Mesodermal cell (in vitro differentiated cells): ENCODE measurements at regions not wholly inside any gene's neighbourhood (a gene's known extent, or its start where the extent isn't known, plus 50 kb on each side); places are given as distances from the start of the nearest gene placed in this dataset.
A peak's percentile ranks its signal among the peaks of the same experiment; 100 is the strongest.
"Not testable (repeated sequence)": the region's sequence is repeated elsewhere in the genome, so short reads cannot be mapped to it uniquely, and the experiment has no call there.

Source experiments
- H3K27ac ChIP-seq: 2 replicates; pipeline ENCODE4 v1.7.0; 2013; ENCODE audit warnings: mild to moderate bottlenecking, low read depth, low read length, moderate library complexity; ENCODE audit not compliant: severe bottlenecking
- H3K36me3 ChIP-seq: 2 replicates; pipeline ENCODE4 v1.7.1; 2013; ENCODE audit warnings: mild to moderate bottlenecking, low read length, moderate library complexity; ENCODE audit not compliant: control insufficient read depth, insufficient read depth
- H3K4me1 ChIP-seq: one replicate; pipeline ENCODE4 v1.7.1; 2013; ENCODE audit warnings: mild to moderate bottlenecking, low read length; ENCODE audit not compliant: insufficient read depth, control insufficient read depth, poor library complexity, severe bottlenecking
- H3K4me3 ChIP-seq: 2 replicates; pipeline ENCODE4 v1.7.0; 2013; ENCODE audit warnings: low read length, control low read depth, mild to moderate bottlenecking; ENCODE audit not compliant: insufficient read depth, poor library complexity, severe bottlenecking; ENCODE audit errors: extremely low read depth
- H3K9me3 ChIP-seq: 2 replicates; pipeline ENCODE4 v1.7.1; 2013; ENCODE audit warnings: mild to moderate bottlenecking, low read length, moderate library complexity; ENCODE audit not compliant: control insufficient read depth
- WGBS, 2 experiments: methylation state at CpG; one replicate each; pipeline ENCODE4 v1.1.5; 2013; ENCODE audit warnings: missing lambda C conversion rate in 2 of 2; ENCODE audit not compliant: insufficient coverage in 2 of 2; 5-methylcytosine and 5-hydroxymethylcytosine counted together

GRCh38 chr3:197459571-197459970, 96.2 kb downstream of the BDH1 start:
- not testable (repeated sequence) for H3K36me3 ChIP-seq, H3K4me3 ChIP-seq, H3K9me3 ChIP-seq, H3K27ac ChIP-seq
- 68 to 74% methylated on average over 16 of the region's 19 CpGs for WGBS, 2 experiments
- H3K4me1 ChIP-seq, result peaks cover 10% of the 10 kb centered on the region

DNA sequence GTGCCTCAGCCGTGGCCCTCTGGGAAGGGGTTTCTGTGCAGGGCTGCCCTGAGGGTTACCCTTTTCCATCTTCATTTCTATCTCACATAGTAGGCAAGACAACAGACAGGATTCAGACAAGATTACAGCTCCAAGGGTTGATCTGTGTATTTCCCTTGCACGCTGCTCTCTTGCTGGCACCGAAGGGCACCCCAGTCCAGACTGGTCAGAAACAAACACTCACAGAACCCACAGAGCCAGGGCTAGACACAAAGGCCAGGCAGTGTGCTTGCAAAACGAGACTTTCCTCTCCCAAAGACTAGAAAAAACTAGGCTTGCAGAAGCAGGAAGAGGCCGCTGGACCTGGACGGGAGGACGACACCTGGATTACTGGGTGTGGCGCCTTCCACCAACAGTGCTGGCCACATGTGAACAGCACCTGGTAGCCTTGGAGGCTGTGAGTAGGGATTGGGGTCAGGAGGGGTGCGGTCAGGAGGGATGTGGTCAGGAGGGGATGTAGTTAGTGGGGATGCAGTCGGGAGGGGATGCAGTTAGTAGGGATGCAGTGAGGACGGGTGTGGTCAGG, 96.8 kb downstream of the BDH1 start:
- H3K27ac ChIP-seq, result no peak overlapping the region
- no peaks in the 10 kb centered on the region for H3K36me3 ChIP-seq
- H3K9me3 ChIP-seq, result no peaks in the 10 kb centered on the region
- peaks cover 7% of the 10 kb centered on the region for H3K4me1 ChIP-seq
- H3K4me3 ChIP-seq, result no peak overlapping the region
- 95 to 97% methylated on average over 5 to 8 of the region's 11 CpGs for WGBS, 2 experiments

DNA sequence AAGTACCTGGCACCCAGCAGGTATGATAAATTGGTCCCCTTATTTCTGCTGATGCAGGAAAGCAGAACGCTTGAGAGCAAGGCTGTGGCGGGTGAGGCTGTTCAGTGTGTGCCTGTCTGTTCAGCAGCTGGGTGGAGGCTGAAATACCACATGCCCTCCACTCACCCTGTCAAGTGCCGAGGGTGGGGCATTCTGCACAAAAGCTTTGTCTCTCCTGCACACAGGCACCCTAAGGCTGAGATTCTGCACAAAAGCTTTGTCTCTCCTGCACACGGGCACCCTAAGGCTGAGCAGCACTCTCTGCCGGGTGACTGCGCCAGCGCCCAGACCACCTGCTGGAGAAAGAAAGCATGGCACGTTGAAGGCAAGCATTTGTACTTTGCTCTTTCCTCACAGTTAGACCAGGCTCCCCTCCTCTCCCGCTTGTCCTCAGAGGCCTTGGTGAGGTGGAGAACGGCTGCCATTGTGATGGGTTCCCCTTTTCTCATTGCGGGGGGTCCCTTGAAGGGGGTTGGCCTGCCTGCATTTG, 97.5 kb downstream of the BDH1 start:
- Histone ChIP-seq H3K4me3 (no peak overlapping the region), H3K4me1 (peaks cover 7% of the 10 kb centered on the region), H3K9me3 (no peaks in the 10 kb centered on the region), H3K27ac (no peak overlapping the region), H3K36me3 (no peaks in the 10 kb centered on the region)
- WGBS, 2 experiments, result 75 to 80% methylated on average over 8 of the region's 11 CpGs

- peak overlapping the region; percentile 62 for H3K27ac ChIP-seq
- 10 to 16% methylated on average over 39 to 43 of the region's 47 CpGs for WGBS, 2 experiments
These were observed 99.3 kb downstream of the BDH1 start for GRCh38 chr3:197456261-197457091.

DNA sequence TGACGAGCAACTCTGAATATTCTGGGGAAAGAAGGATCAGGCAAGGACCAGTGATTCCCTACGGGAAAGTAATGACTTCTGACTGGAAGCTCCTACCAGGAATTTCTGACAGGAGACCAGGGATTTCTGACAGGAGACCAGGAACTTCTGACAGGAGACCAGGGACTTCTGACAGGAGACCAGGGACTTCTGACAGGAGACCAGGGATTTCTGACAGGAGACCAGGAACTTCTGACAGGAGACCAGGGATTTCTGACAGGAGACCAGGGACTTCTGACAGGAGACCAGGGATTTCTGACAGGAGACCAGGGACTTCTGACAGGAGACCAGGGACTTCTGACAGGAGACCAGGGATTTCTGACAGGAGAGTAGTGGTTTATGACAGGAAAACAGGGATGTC, 100.9 kb downstream of the BDH1 start:
- not testable (repeated sequence) for H3K27ac ChIP-seq, H3K4me1 ChIP-seq, H3K9me3 ChIP-seq, H3K36me3 ChIP-seq, H3K4me3 ChIP-seq
- 83 to 90% methylated on average over 2 of the region's 2 CpGs for WGBS, 2 experiments

More at GRCh38 chr3:197456261-197457091, 99.3 kb downstream of the BDH1 start:
- no peaks in the 10 kb centered on the region for H3K9me3 ChIP-seq
- no peaks in the 10 kb centered on the region for H3K36me3 ChIP-seq
- H3K4me3 ChIP-seq, result peak overlapping the region; percentile 11
- peaks cover 7% of the 10 kb centered on the region for H3K4me1 ChIP-seq

GRCh38 chr3:197454014-197454413, 101.8 kb downstream of the BDH1 start:
- Histone ChIP-seq H3K4me1 (peaks cover 7% of the 10 kb centered on the region), H3K36me3 (no peaks in the 10 kb centered on the region), H3K9me3 (no peaks in the 10 kb centered on the region), H3K4me3 (no peak overlapping the region), H3K27ac (no peak overlapping the region)
- WGBS, 2 experiments, result 61 to 67% methylated on average over 1 to 2 of the region's 3 CpGs

DNA sequence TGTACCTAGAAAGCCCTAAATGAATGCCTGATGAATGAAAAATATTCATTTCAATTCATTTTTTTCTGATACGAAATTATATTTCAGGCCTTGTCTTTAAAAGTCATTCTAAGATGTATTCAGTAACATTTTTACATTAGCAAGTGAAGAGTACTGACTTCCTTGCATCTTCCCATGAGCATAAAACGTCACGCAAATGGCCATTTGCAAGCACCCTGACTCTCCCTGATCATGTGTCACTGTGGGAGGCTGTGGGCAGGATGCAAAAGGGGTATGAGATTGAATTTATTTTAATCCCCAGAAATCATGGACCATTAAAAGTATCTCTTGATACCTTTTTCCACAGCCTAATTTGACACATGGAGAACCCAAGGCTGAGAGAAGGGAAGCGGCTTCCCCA, 105.0 kb downstream of the BDH1 start:
- peaks cover 2% of the 10 kb centered on the region for H3K4me1 ChIP-seq
- no peaks in the 10 kb centered on the region for H3K9me3 ChIP-seq
- no peak overlapping the region for H3K27ac ChIP-seq
- 100% methylated on average over 1 of the region's 4 CpGs for WGBS, 2 experiments
- H3K36me3 ChIP-seq, result no peaks in the 10 kb centered on the region
- H3K4me3 ChIP-seq, result no peak overlapping the region

GRCh38 chr3:197450308-197450707, 105.5 kb downstream of the BDH1 start:
- H3K4me3 ChIP-seq, result no peak overlapping the region
- H3K9me3 ChIP-seq, result no peaks in the 10 kb centered on the region
- 64% methylated on average over 1 of the region's 2 CpGs; no CpG with 5 or more reads in 1 of the 2 experiments for WGBS, 2 experiments
- no peaks in the 10 kb centered on the region for H3K4me1 ChIP-seq
- H3K36me3 ChIP-seq, result no peaks in the 10 kb centered on the region
- H3K27ac ChIP-seq, result no peak overlapping the region

- not testable (repeated sequence) for H3K4me1 ChIP-seq, H3K9me3 ChIP-seq, H3K4me3 ChIP-seq, H3K36me3 ChIP-seq, H3K27ac ChIP-seq
- WGBS, 2 experiments, result 100% methylated on average over 2 to 3 of the region's 3 CpGs
These were observed 106.6 kb downstream of the BDH1 start for GRCh38 chr3:197449181-197449580.

- not testable (repeated sequence) for H3K4me1 ChIP-seq, H3K27ac ChIP-seq, H3K9me3 ChIP-seq, H3K4me3 ChIP-seq, H3K36me3 ChIP-seq
- WGBS, 2 experiments, result no CpG with 5 or more reads among the region's 6 CpGs
These were observed 108.0 kb downstream of the BDH1 start for GRCh38 chr3:197447781-197448180.

DNA sequence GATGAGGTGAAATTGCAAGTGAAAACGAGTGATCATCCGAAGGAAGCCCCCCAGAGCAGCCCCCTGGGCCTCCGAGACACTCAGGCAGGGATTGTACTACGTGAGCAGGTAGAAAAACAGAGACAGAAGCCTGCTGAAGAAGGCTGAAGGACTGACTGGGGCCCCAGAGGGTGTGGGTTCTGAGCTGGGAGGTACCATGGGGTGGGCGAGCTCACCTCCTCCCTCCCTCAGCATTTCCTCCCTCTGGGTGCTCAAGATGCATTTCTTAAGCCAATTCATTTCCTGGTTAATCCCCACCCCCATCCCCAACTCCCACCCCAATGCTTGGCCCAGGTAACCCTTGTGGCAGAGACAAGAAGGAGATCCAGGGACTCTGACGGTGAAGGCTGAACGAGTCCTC, 108.7 kb downstream of the BDH1 start:
- H3K4me1 ChIP-seq, result no peaks in the 10 kb centered on the region
- H3K27ac ChIP-seq, result no peak overlapping the region
- H3K4me3 ChIP-seq, result no peak overlapping the region
- no peaks in the 10 kb centered on the region for H3K36me3 ChIP-seq
- 81 to 85% methylated on average over 4 to 6 of the region's 7 CpGs for WGBS, 2 experiments
- H3K9me3 ChIP-seq, result no peaks in the 10 kb centered on the region
